ENCODE measurements at regions not wholly inside any gene's neighbourhood (a gene's known extent, or its start where the extent isn't known, plus 50 kb on each side); places are given as distances from the start of the nearest gene placed in this dataset.

DNA sequence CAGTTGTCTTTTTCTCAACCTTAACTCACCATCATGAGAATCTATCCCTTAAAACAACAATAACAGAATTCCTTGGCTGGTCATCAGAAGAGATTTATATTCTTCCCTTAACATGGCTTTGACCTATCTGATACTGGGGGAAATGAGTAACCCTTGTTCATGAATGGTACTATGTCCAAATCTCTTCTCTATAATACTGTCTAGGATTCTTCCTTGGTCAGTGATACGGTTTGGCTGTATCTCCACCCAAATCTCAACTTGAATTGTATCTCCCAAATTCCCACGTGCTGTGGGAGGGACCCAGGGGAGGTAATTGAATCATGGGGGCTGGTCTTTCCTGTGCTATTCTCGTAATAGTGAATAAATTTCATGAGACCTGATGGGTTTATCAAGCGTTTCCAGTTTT lies 282.0 kb upstream of the SIX2 start (continued):
- TF ChIP-seq ZNF701 (tag by site-specific recombination; IDR thresholded peaks at IDR 0.05) (no peak), ZNF311 (tag by site-specific recombination; IDR thresholded peaks at IDR 0.05; ENCODE audit: borderline replicate concordance) (no peak), ZNF335 (tag by site-specific recombination; conservative IDR thresholded peaks at IDR 0.05) (no peak), HOXC10 (CRISPR knock-in tag; IDR thresholded peaks at IDR 0.05) (no peak), WT1 (tag by site-specific recombination; IDR thresholded peaks at IDR 0.05) (no peak), ZSCAN30 (tag by site-specific recombination; IDR thresholded peaks at IDR 0.05) (no peak)
- TF ChIP-seq, protein P1, sequence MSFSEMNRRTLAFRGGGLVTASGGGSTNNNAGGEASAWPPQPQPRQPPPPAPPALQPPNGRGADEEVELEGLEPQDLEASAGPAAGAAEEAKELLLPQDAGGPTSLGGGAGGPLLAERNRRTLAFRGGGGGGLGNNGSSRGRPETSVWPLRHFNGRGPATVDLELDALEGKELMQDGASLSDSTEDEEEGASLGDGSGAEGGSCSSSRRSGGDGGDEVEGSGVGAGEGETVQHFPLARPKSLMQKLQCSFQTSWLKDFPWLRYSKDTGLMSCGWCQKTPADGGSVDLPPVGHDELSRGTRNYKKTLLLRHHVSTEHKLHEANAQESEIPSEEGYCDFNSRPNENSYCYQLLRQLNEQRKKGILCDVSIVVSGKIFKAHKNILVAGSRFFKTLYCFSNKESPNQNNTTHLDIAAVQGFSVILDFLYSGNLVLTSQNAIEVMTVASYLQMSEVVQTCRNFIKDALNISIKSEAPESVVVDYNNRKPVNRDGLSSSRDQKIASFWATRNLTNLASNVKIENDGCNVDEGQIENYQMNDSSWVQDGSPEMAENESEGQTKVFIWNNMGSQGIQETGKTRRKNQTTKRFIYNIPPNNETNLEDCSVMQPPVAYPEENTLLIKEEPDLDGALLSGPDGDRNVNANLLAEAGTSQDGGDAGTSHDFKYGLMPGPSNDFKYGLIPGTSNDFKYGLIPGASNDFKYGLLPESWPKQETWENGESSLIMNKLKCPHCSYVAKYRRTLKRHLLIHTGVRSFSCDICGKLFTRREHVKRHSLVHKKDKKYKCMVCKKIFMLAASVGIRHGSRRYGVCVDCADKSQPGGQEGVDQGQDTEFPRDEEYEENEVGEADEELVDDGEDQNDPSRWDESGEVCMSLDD (tag by site-specific recombination; IDR thresholded peaks at IDR 0.05): no peak

DNA sequence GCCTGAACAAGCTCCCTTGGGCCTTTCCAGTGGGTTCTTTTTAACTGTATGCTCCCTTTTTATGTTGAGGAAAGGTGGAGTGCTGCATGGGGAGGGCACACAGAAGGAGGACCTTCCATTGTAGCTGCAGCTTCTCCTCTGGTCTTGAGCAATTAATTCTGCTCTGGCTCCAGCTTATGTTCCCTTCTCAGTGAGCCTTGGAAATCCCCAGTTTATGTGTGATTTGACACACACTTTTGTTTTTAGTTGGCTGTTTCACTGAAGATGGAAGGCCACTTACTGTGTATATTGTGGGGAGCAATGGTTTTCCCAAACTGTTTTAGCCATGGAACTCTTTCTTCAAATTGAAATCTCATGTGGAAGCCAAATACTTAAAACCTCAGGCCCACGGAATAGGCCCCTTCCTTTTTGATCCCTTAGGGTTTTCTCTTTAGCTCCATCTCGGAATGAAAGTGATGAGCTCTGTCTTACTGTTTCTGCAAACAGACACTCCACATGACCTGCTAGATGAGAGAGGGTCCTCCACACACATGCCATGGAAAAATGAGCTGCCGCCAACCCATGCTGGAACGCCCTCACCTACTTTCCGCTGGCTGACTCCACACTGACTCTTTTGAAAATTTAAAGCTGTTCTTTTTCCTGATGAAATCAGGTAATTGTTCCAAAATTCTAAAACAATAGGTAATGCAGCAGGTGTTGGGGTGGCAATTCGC lies 280.9 kb upstream of the SIX2 start:
- Histone ChIP-seq H3K27ac (ENCODE audit: extremely low read depth, low read depth, low read length) (no peak overlapping the region), H3K4me3 (ENCODE audit: low read depth, low read length) (no peak overlapping the region), H3K9me3 (ENCODE audit: control insufficient read depth, insufficient read depth, low read depth, low read length) (no peaks in the 10 kb centered on the region), H3K4me1 (ENCODE audit: control insufficient read depth, insufficient read depth, low read length) (no peaks in the 10 kb centered on the region), H3K36me3 (ENCODE audit: control insufficient read depth in 2 of 2, insufficient read depth in 1 of 2, low read length in 2 of 2) (no peaks in the 10 kb centered on the region)
- CTCF ChIA-PET: interaction anchor here (0.6 to 0.8 kb wide), 2 partner anchors 176 to 276 kb away, joined by 3 read pairs; no protein-coding TSS in a partner anchor
- POLR2A ChIA-PET: no interaction called here
- TF ChIP-seq, protein P2, sequence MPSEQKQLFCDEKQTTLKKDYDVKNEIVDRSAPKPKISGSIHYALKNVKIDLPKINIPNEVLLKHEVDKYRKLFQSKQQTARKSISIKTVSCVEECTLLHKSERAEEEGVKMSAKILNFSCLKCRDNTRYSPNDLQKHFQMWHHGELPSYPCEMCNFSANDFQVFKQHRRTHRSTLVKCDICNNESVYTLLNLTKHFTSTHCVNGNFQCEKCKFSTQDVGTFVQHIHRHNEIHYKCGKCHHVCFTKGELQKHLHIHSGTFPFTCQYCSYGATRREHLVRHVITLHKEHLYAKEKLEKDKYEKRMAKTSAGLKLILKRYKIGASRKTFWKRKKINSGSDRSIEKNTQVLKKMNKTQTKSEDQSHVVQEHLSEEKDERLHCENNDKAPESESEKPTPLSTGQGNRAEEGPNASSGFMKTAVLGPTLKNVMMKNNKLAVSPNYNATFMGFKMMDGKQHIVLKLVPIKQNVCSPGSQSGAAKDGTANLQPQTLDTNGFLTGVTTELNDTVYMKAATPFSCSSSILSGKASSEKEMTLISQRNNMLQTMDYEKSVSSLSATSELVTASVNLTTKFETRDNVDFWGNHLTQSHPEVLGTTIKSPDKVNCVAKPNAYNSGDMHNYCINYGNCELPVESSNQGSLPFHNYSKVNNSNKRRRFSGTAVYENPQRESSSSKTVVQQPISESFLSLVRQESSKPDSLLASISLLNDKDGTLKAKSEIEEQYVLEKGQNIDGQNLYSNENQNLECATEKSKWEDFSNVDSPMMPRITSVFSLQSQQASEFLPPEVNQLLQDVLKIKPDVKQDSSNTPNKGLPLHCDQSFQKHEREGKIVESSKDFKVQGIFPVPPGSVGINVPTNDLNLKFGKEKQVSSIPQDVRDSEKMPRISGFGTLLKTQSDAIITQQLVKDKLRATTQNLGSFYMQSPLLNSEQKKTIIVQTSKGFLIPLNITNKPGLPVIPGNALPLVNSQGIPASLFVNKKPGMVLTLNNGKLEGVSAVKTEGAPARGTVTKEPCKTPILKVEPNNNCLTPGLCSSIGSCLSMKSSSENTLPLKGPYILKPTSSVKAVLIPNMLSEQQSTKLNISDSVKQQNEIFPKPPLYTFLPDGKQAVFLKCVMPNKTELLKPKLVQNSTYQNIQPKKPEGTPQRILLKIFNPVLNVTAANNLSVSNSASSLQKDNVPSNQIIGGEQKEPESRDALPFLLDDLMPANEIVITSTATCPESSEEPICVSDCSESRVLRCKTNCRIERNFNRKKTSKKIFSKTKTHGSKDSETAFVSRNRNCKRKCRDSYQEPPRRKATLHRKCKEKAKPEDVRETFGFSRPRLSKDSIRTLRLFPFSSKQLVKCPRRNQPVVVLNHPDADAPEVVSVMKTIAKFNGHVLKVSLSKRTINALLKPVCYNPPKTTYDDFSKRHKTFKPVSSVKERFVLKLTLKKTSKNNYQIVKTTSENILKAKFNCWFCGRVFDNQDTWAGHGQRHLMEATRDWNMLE (tag by site-specific recombination; conservative IDR thresholded peaks at IDR 0.05; ENCODE audit: low read depth): no peak
- TF ChIP-seq KLF16 (tag by site-specific recombination; IDR thresholded peaks at IDR 0.05) (no peak), ZNF112 (tag by site-specific recombination; IDR thresholded peaks at IDR 0.05) (no peak), ZNF76 (tag by site-specific recombination; IDR thresholded peaks at IDR 0.05; ENCODE audit: borderline replicate concordance, low read depth) (no peak), ZBTB48 (tag by site-specific recombination; IDR thresholded peaks at IDR 0.05) (no peak), ZNF23 (tag by site-specific recombination; IDR thresholded peaks at IDR 0.05; ENCODE audit: borderline replicate concordance) (no peak), ZNF514 (tag by site-specific recombination; IDR thresholded peaks at IDR 0.05) (no peak), ZNF214 (tag by site-specific recombination; IDR thresholded peaks at IDR 0.05; ENCODE audit: borderline replicate concordance) (no peak), ZNF16 (tag by site-specific recombination; IDR thresholded peaks at IDR 0.05; ENCODE audit: low read depth) (no peak)
- TF ChIP-seq, protein P3, sequence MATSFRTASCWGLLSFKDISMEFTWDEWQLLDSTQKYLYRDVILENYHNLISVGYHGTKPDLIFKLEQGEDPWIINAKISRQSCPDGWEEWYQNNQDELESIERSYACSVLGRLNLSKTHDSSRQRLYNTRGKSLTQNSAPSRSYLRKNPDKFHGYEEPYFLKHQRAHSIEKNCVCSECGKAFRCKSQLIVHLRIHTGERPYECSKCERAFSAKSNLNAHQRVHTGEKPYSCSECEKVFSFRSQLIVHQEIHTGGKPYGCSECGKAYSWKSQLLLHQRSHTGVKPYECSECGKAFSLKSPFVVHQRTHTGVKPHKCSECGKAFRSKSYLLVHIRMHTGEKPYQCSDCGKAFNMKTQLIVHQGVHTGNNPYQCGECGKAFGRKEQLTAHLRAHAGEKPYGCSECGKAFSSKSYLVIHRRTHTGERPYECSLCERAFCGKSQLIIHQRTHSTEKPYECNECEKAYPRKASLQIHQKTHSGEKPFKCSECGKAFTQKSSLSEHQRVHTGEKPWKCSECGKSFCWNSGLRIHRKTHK (tag by site-specific recombination; IDR thresholded peaks at IDR 0.05): no peak
- TF ChIP-seq, protein P4, sequence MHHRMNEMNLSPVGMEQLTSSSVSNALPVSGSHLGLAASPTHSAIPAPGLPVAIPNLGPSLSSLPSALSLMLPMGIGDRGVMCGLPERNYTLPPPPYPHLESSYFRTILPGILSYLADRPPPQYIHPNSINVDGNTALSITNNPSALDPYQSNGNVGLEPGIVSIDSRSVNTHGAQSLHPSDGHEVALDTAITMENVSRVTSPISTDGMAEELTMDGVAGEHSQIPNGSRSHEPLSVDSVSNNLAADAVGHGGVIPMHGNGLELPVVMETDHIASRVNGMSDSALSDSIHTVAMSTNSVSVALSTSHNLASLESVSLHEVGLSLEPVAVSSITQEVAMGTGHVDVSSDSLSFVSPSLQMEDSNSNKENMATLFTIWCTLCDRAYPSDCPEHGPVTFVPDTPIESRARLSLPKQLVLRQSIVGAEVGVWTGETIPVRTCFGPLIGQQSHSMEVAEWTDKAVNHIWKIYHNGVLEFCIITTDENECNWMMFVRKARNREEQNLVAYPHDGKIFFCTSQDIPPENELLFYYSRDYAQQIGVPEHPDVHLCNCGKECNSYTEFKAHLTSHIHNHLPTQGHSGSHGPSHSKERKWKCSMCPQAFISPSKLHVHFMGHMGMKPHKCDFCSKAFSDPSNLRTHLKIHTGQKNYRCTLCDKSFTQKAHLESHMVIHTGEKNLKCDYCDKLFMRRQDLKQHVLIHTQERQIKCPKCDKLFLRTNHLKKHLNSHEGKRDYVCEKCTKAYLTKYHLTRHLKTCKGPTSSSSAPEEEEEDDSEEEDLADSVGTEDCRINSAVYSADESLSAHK (tag by site-specific recombination; IDR thresholded peaks at IDR 0.05): no peak
- TF ChIP-seq, protein P5, sequence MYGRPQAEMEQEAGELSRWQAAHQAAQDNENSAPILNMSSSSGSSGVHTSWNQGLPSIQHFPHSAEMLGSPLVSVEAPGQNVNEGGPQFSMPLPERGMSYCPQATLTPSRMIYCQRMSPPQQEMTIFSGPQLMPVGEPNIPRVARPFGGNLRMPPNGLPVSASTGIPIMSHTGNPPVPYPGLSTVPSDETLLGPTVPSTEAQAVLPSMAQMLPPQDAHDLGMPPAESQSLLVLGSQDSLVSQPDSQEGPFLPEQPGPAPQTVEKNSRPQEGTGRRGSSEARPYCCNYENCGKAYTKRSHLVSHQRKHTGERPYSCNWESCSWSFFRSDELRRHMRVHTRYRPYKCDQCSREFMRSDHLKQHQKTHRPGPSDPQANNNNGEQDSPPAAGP (tag by site-specific recombination; IDR thresholded peaks at IDR 0.05): no peak
- TF ChIP-seq, protein P6, sequence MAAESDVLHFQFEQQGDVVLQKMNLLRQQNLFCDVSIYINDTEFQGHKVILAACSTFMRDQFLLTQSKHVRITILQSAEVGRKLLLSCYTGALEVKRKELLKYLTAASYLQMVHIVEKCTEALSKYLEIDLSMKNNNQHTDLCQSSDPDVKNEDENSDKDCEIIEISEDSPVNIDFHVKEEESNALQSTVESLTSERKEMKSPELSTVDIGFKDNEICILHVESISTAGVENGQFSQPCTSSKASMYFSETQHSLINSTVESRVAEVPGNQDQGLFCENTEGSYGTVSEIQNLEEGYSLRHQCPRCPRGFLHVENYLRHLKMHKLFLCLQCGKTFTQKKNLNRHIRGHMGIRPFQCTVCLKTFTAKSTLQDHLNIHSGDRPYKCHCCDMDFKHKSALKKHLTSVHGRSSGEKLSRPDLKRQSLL (tag by site-specific recombination; IDR thresholded peaks at IDR 0.05): no peak
